Aorta (tissue), 5 donors: ENCODE measurements at regions not wholly inside any gene's neighbourhood (a gene's known extent, or its start where the extent isn't known, plus 50 kb on each side); places are given as distances from the start of the nearest gene placed in this dataset.
"Not testable (repeated sequence)": the region's sequence is repeated elsewhere in the genome, so short reads cannot be mapped to it uniquely, and the experiment has no call there.

Source experiments
- ATAC-seq: fragments of 200-7000 bp; cut with Tn5 transposase; one replicate; pipeline ENCODE4 v1.9.1; 2022; ENCODE audit warnings: moderate library complexity; ENCODE audit not compliant: low FRiP score
- DNase-seq, 2 donors: peaks; one replicate each; pipeline ENCODE4 v3.0.0-alpha.2; 2020
- H3K27ac ChIP-seq, 2 donors: one replicate each; pipeline ENCODE4 v1.5.1; 2013; ENCODE audit warnings: low read length in 2 of 2, mild to moderate bottlenecking in 2 of 2, moderate library complexity in 2 of 2, control low read depth in 1 of 2, inconsistent platforms in 1 of 2, low read depth in 1 of 2
- H3K27me3 ChIP-seq, 2 donors: one replicate each; pipeline ENCODE4 v1.6.1; 2013; ENCODE audit warnings: control low read depth in 1 of 2, low read length in 1 of 2, mild to moderate bottlenecking in 1 of 2, moderate library complexity in 1 of 2; ENCODE audit not compliant: insufficient read depth in 2 of 2, control insufficient read depth in 1 of 2
- H3K36me3 ChIP-seq, 2 donors: one replicate each; pipeline ENCODE4 v1.6.1; 2013; ENCODE audit warnings: control low read depth in 1 of 2, low read length in 1 of 2, mild to moderate bottlenecking in 1 of 2; ENCODE audit not compliant: insufficient read depth in 2 of 2, control insufficient read depth in 1 of 2
- H3K4me1 ChIP-seq, 2 donors: one replicate each; pipeline ENCODE4 v1.6.1; 2013; ENCODE audit warnings: low read length in 2 of 2, control low read depth in 1 of 2, mild to moderate bottlenecking in 1 of 2, moderate library complexity in 1 of 2; ENCODE audit not compliant: insufficient read depth in 2 of 2, control insufficient read depth in 1 of 2
- H3K4me3 ChIP-seq, 2 donors: one replicate each; pipeline ENCODE4 v1.5.1; 2013; ENCODE audit warnings: low read length in 2 of 2, control low read depth in 1 of 2, mild to moderate bottlenecking in 1 of 2
- H3K9me3 ChIP-seq: one replicate; pipeline ENCODE4 v1.6.1; 2013; ENCODE audit warnings: mild to moderate bottlenecking, low read length; ENCODE audit not compliant: control insufficient read depth
- WGBS, 2 donors: extraction: QIAGEN DNeasy Blood & Tissue Kit; methylation state at CpG; one replicate each; pipeline ENCODE4 v1.1.7; 2013; 5-methylcytosine and 5-hydroxymethylcytosine counted together
- intact Hi-C, 2 donors: fragments of 100-400 bp; cut with DNase I; formaldehyde crosslinking; loops; one replicate each; pipeline versions ENCODE4 v1.14.2 to v1.15.0; 2022
- donor health status: healthy with polysubstance abuse.
- donor health status: Bipolar disorder and iron deficiency.
- donor health status: DM: no; HTN: no; CAD: no.
- donor health status: DM: no; HTN: no; CAD: no.
- donor health status: DM: yes; HTN: yes; CAD: no.

DNA sequence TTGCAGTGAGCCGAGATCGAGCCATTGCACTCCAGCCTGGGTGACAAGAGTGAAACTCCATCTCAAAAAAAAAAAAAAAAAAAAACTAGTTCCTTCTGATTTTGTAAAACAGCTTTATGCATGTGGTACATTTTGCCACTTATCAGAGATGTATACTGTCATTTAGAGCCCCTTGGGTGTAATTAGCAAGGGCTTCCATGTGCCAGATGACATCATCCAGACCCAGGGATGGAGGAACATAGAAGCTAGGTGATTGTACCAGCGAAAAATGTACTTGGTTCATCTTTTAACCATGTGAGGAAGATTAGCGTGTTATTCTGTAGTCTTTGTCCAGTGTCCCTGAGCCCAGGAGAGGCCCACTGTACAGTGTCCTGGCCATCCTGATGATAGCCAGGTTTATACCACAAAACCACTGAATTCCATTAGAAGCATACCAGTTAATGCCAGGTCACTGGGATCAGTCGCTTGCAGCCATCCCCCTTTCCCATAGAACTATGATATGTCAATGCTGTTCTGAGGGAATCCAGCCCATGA is 239.3 kb upstream of the SGCD start:
- Histone ChIP-seq H3K27ac (no peak overlapping the region), H3K4me3 (no peak overlapping the region), H3K27me3 (no peaks in the 10 kb centered on the region), H3K9me3 (peaks cover 8% of the 10 kb centered on the region), H3K36me3 (no peaks in the 10 kb centered on the region), H3K4me1 (no peaks in the 10 kb centered on the region)
- intact Hi-C loops = no loop called here
- DNase-seq (no peak), ATAC-seq (no peak)
- 92 to 95% methylated on average over 5 of the region's 5 CpGs for WGBS, 2 donors

- ATAC-seq, H3K27ac ChIP-seq, H3K27me3 ChIP-seq, H3K4me1 ChIP-seq, H3K36me3 ChIP-seq, H3K4me3 ChIP-seq, intact Hi-C loops, H3K9me3 ChIP-seq, DNase-seq: not testable (repeated sequence)
- 31 to 41% methylated on average over 10 of the region's 10 CpGs for WGBS, 2 donors
Measured at GRCh38 chr5:156089955-156090940, 236.7 kb upstream of the SGCD start.

GRCh38 chr5:156093024-156093423 is 233.9 kb upstream of the SGCD start:
- Histone ChIP-seq H3K9me3 (peaks cover 8% of the 10 kb centered on the region), H3K27ac (no peak overlapping the region), H3K4me3 (no peak overlapping the region), H3K36me3 (no peaks in the 10 kb centered on the region), H3K27me3 (no peaks in the 10 kb centered on the region), H3K4me1 (no peaks in the 10 kb centered on the region)
- ATAC-seq (no peak), DNase-seq (no peak)
- WGBS, 2 donors = 82 to 88% methylated on average over 2 of the region's 2 CpGs
- intact Hi-C loops = no loop called here

- Histone ChIP-seq H3K4me1 (no peaks in the 10 kb centered on the region), H3K36me3 (no peaks in the 10 kb centered on the region), H3K4me3 (no peak overlapping the region), H3K27ac (no peak overlapping the region), H3K27me3 (no peaks in the 10 kb centered on the region), H3K9me3 (peaks cover 5% of the 10 kb centered on the region)
- 65 to 73% methylated on average over 4 of the region's 4 CpGs for WGBS, 2 donors
- peak; percentile 11 for ATAC-seq
- no peak for DNase-seq
- intact Hi-C loops = no loop called here
Measured at GRCh38 chr5:156094001-156094400, 233.0 kb upstream of the SGCD start.

- H3K36me3 ChIP-seq = no peaks in the 10 kb centered on the region
- H3K27me3 ChIP-seq = no peaks in the 10 kb centered on the region
- no peak for ATAC-seq
- WGBS, 2 donors = 52 to 62% methylated on average over 3 of the region's 3 CpGs
- H3K9me3 ChIP-seq = peaks cover 2% of the 10 kb centered on the region
- DNase-seq = no peak
- H3K27ac ChIP-seq = no peak overlapping the region
- H3K4me3 ChIP-seq = no peak overlapping the region
- H3K4me1 ChIP-seq = no peaks in the 10 kb centered on the region
- intact Hi-C loops = no loop called here
Measured at GRCh38 chr5:156095709-156096241, 231.2 kb upstream of the SGCD start.

DNA sequence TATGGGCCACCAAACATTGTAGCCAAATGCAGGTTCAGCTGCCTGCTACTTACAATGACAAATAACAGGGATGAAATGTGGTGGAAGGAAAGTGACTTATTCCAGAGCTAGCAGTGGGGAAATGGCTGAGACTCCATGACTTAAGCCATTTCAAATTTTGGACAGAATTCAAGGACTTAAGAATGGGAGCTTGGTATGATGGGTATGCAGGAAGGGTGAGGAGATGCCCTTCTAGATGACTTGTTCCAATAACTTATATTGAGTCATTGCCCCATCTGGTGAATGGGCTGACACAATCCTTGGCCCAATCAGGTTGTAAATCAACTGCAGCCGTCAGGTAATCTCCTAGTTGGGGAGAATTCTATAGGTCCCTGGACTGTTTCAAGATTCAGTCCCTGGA is 230.7 kb upstream of the SGCD start:
- DNase-seq (no peak), ATAC-seq (no peak)
- Histone ChIP-seq H3K9me3 (peaks cover under 1% of the 10 kb centered on the region), H3K27ac (no peak overlapping the region), H3K27me3 (no peaks in the 10 kb centered on the region), H3K4me1 (no peaks in the 10 kb centered on the region), H3K4me3 (no peak overlapping the region), H3K36me3 (no peaks in the 10 kb centered on the region)
- WGBS, 2 donors = 59 to 69% methylated on average over 1 of the region's 1 CpG
- intact Hi-C loops = no loop called here

DNA sequence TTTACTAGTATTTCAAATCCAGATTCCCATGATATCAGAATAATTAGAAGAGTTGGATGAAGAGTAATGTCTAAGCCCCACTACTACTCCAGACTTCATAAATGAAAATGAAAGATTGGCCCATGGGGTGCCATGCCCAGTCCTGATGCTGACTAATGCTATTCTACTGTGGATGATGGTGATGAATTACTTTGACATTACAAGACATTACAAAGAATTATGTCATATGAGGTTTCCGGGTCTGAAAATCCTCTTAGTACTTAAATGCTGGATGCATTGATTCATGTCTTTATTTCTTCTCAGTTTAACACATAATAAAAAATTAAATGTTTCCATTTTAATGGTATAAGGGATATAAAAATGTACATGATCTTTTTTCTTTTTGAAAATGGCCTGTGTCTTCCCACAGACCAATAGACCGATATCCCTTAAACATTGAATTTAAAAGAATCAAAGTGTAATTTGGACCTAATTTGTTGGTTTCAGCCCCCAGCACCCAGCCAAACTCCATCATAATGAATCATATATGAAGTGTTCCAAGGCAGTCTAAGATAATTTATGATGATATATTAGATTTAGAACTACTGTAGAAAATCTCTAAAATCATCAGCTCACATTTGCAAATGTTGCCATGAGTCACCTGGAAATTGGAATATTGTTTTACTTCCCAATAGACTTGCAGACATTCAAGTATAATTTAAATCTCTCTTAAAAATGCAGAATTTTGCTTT is 223.6 kb upstream of the SGCD start:
- Histone ChIP-seq H3K9me3 (no peaks in the 10 kb centered on the region), H3K27me3 (no peaks in the 10 kb centered on the region), H3K4me3 (no peak overlapping the region), H3K27ac (no peak overlapping the region), H3K36me3 (no peaks in the 10 kb centered on the region), H3K4me1 (no peaks in the 10 kb centered on the region)
- intact Hi-C loops = no loop called here
- WGBS, 2 donors = 46 to 73% methylated on average over 2 of the region's 2 CpGs
- no peak for DNase-seq
- no peak for ATAC-seq

- Histone ChIP-seq H3K4me1 (no peaks in the 10 kb centered on the region), H3K4me3 (no peak overlapping the region), H3K9me3 (no peaks in the 10 kb centered on the region), H3K36me3 (no peaks in the 10 kb centered on the region), H3K27me3 (no peaks in the 10 kb centered on the region), H3K27ac (no peak overlapping the region)
- WGBS, 2 donors = 68 to 78% methylated on average over 2 of the region's 2 CpGs
- ATAC-seq = no peak
- intact Hi-C loops = no loop called here
- DNase-seq = no peak
Measured at GRCh38 chr5:156109317-156110023, 217.5 kb upstream of the SGCD start.
